HG02852 (cell line): ENCODE measurements at regions not wholly inside any gene's neighbourhood (a gene's known extent, or its start where the extent isn't known, plus 50 kb on each side); places are given as distances from the start of the nearest gene placed in this dataset.

Experiments
- ATAC-seq: cut with Tn5 transposase; IDR thresholded peaks from one replicate; pipeline ENCODE4 v1.9.1; 2021; ENCODE audit warnings: mild to moderate bottlenecking, moderate library complexity; ENCODE audit not compliant: unreplicated experiment

GRCh38 chr9:626596-626995 is 214.9 kb upstream of the DMRT1 start:
- peak; percentile 77 for ATAC-seq

GRCh38 chr9:627336-627970 is 214.0 kb upstream of the DMRT1 start:
- ATAC-seq, result no peak

- ATAC-seq, result no peak
Observed at GRCh38 chr9:629146-629545, 212.4 kb upstream of the DMRT1 start.

- no peak for ATAC-seq
Observed at GRCh38 chr9:630817-631216, 210.7 kb upstream of the DMRT1 start.

GRCh38 chr9:631596-631995 is 209.9 kb upstream of the DMRT1 start:
- ATAC-seq, result no peak

- ATAC-seq, result no peak
Observed at GRCh38 chr9:633461-633860, 208.0 kb upstream of the DMRT1 start.

- ATAC-seq, result no peak
Observed at GRCh38 chr9:636931-637591, 204.4 kb upstream of the DMRT1 start.

GRCh38 chr9:638152-638551 is 203.3 kb upstream of the DMRT1 start:
- no peak for ATAC-seq

- no peak for ATAC-seq
Observed at GRCh38 chr9:642014-642413, 199.5 kb upstream of the DMRT1 start.

GRCh38 chr9:643966-644365 is 197.5 kb upstream of the DMRT1 start:
- ATAC-seq, result no peak

GRCh38 chr9:647522-647921 is 194.0 kb upstream of the DMRT1 start:
- no peak for ATAC-seq

- no peak for ATAC-seq
Observed at GRCh38 chr9:649128-650074, 192.1 kb upstream of the DMRT1 start.

GRCh38 chr9:650362-650761 is 191.1 kb upstream of the DMRT1 start:
- ATAC-seq, result no peak

- ATAC-seq, result no peak
Observed at GRCh38 chr9:651371-651770, 190.1 kb upstream of the DMRT1 start.

GRCh38 chr9:652914-653313 is 188.6 kb upstream of the DMRT1 start:
- no peak for ATAC-seq

- ATAC-seq, result no peak
Observed at GRCh38 chr9:653421-653820, 188.1 kb upstream of the DMRT1 start.

GRCh38 chr9:653856-654387 is 187.6 kb upstream of the DMRT1 start:
- ATAC-seq, result no peak

GRCh38 chr9:655875-656274 is 185.6 kb upstream of the DMRT1 start:
- ATAC-seq, result no peak

GRCh38 chr9:656926-657568 is 184.4 kb upstream of the DMRT1 start:
- no peak for ATAC-seq

GRCh38 chr9:659286-659685 is 182.2 kb upstream of the DMRT1 start:
- ATAC-seq, result no peak

- peak; percentile 59 for ATAC-seq
Observed at GRCh38 chr9:660227-660626, 181.3 kb upstream of the DMRT1 start.
